GM12875 (cell line): ENCODE measurements at regions not wholly inside any gene's neighbourhood (a gene's known extent, or its start where the extent isn't known, plus 50 kb on each side); places are given as distances from the start of the nearest gene placed in this dataset.

Source experiments
- H3K4me3 ChIP-seq: one replicate; pipeline ENCODE4 v1.5.1; 2011; ENCODE audit warnings: low read depth, low read length, control low read depth
- TF ChIP-seq, protein P1 (sequence below): IDR thresholded peaks from 2 replicates; pipeline ENCODE4 v1.5.1; 2011; ENCODE audit warnings: low read depth, mild to moderate bottlenecking, control low read depth, inconsistent platforms, low read length, moderate library complexity, borderline replicate concordance; ENCODE audit not compliant: insufficient read depth

DNA sequence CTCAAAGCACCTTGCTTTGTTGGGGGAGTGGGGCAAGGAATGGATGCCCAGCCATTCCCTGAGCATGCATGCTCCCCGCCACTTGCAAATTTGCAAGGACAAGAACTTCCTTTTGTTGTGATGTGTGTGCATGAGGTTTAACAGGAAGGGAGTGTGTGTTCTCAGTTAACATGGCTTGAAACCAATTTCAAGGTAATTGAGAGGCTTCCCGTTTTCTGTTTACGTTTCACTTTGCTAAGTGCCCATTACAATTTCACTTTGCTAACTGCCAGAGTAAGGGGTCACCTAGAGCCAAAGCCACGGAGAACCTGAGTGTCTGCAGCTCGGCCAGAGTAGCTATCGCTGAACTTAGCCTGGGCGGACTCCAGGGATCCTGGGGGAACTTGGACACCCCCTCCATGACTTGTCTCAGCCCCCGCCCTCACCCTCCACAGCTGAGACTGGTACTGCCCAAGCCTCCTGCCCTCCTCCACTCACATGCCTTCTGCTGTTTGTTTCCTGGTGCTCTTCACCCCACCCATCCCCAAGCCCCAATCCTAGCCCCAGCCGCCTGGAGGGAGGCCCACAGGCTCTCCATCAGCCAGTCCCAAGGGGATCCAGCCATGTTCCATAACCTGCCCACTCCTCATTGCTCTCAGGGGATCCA lies 53.6 kb upstream of the LAPTM4A start:
- TF ChIP-seq, protein P1, sequence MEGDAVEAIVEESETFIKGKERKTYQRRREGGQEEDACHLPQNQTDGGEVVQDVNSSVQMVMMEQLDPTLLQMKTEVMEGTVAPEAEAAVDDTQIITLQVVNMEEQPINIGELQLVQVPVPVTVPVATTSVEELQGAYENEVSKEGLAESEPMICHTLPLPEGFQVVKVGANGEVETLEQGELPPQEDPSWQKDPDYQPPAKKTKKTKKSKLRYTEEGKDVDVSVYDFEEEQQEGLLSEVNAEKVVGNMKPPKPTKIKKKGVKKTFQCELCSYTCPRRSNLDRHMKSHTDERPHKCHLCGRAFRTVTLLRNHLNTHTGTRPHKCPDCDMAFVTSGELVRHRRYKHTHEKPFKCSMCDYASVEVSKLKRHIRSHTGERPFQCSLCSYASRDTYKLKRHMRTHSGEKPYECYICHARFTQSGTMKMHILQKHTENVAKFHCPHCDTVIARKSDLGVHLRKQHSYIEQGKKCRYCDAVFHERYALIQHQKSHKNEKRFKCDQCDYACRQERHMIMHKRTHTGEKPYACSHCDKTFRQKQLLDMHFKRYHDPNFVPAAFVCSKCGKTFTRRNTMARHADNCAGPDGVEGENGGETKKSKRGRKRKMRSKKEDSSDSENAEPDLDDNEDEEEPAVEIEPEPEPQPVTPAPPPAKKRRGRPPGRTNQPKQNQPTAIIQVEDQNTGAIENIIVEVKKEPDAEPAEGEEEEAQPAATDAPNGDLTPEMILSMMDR = no peak
- H3K4me3 ChIP-seq = no peak overlapping the region

DNA sequence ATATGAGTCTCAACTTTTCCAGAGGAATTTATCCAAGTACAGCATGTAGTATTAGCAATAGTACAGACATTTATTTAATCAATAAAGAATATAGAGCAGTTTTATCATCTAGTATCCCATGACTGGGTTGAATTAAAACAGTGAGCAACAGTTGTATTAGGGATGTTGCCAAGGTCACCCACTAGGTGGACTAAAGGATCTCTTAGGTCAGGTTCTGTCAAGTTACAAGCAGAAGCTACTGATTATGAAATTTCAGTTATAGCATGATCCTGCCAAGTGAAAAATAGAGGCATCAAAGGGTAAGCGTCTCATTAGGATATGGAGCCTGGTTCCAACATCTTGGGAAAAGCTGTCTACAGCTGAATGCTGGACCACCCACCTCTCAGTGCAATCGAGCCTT lies 52.1 kb upstream of the LAPTM4A start:
- no peak overlapping the region for H3K4me3 ChIP-seq
- TF ChIP-seq, protein P1 = peak; percentile 20; the same call in 1 of the 2 replicates
